IMR-90 (cell line): ENCODE measurements at regions not wholly inside any gene's neighbourhood (a gene's known extent, or its start where the extent isn't known, plus 50 kb on each side); places are given as distances from the start of the nearest gene placed in this dataset.

Experiments used
- ATAC-seq: fragments of 200-7000 bp; cut with Tn5 transposase; 2 replicates; pipeline ENCODE4 v1.9.1; 2020; ENCODE audit warnings: low read depth, mild to moderate bottlenecking, moderate library complexity
- BruUV-seq: library from RNA; stranded (reverse); fragments of 400-500 nt; replicated peaks from 2 replicates; lab custom pipeline; 2021; lab: Mats Ljungman, UMichigan
- CTCF ChIA-PET: fragments of 300-600 bp; formaldehyde crosslinking; extraction: SDS; loops from one replicate; lab custom pipeline; 2021; ENCODE audit warnings: antibody characterized with exemption; lab: Yijun Ruan, JAX
- POLR2A ChIA-PET: fragments of 300-600 bp; sonication (Branson Sonifier 250); formaldehyde crosslinking; loops from one replicate; lab custom pipeline; 2022; ENCODE audit warnings: antibody characterized with exemption; ENCODE audit not compliant: unreplicated experiment; lab: Charles Lee
- DNase-seq: peaks from one replicate; pipeline ENCODE4 v3.0.0; 2013
- H2AFZ ChIP-seq: replicated peaks from 2 replicates; pipeline ENCODE3; 2013; ENCODE audit warnings: low read length, mild to moderate bottlenecking; ENCODE audit not compliant: poor library complexity
- H2AK5ac ChIP-seq: 2 replicates; pipeline ENCODE4 v1.6.1; 2013; ENCODE audit warnings: low read depth, low read length, inconsistent platforms
- H2AK9ac ChIP-seq: replicated peaks from 2 replicates; pipeline ENCODE3; 2013; ENCODE audit warnings: mild to moderate bottlenecking, low read depth, low read length, moderate library complexity; ENCODE audit not compliant: poor library complexity
- H2BK120ac ChIP-seq: 2 replicates; pipeline ENCODE4 v1.6.1; 2013; ENCODE audit warnings: low read depth, low read length, inconsistent platforms
- H2BK15ac ChIP-seq: 3 replicates; pipeline ENCODE4 v1.6.1; 2013; ENCODE audit warnings: low read depth, low read length, inconsistent platforms
- H2BK20ac ChIP-seq: 2 replicates; pipeline ENCODE4 v1.6.1; 2013; ENCODE audit warnings: low read depth, mild to moderate bottlenecking, inconsistent platforms, low read length, moderate library complexity
- H2BK5ac ChIP-seq: 2 replicates; pipeline ENCODE4 v1.6.1; 2013; ENCODE audit warnings: mild to moderate bottlenecking, low read depth, low read length, inconsistent platforms; ENCODE audit not compliant: poor library complexity, severe bottlenecking
- H3K14ac ChIP-seq: replicated peaks from 2 replicates; pipeline ENCODE4 v1.6.1; 2013; ENCODE audit warnings: low read depth, low read length, inconsistent platforms
- H3K18ac ChIP-seq: 2 replicates; pipeline ENCODE4 v1.6.1; 2013; ENCODE audit warnings: low read depth, low read length, control low read depth
- H3K23ac ChIP-seq: 2 replicates; pipeline ENCODE4 v1.6.1; 2013; ENCODE audit warnings: low read depth, low read length, inconsistent platforms
- H3K27ac ChIP-seq: 2 replicates; pipeline ENCODE4 v1.5.1; 2013; ENCODE audit warnings: mild to moderate bottlenecking, control low read depth, low read length; ENCODE audit not compliant: insufficient read depth
- H3K27me3 ChIP-seq: 2 replicates; pipeline ENCODE4 v1.6.1; 2013; ENCODE audit warnings: low read length; ENCODE audit not compliant: control insufficient read depth, insufficient read depth
- H3K36me3 ChIP-seq: 2 replicates; pipeline ENCODE4 v1.6.1; 2013; ENCODE audit warnings: low read length, mixed read lengths; ENCODE audit not compliant: control insufficient read depth, insufficient read depth
- H3K4ac ChIP-seq: 2 replicates; pipeline ENCODE4 v1.6.1; 2013; ENCODE audit warnings: low read depth, low read length, inconsistent platforms
- H3K4me1 ChIP-seq: 2 replicates; pipeline ENCODE4 v1.6.1; 2013; ENCODE audit warnings: low read length, mixed read lengths; ENCODE audit not compliant: control insufficient read depth, insufficient read depth
- H3K4me2 ChIP-seq: 2 replicates; pipeline ENCODE4 v1.6.1; 2013; ENCODE audit warnings: low read depth, mild to moderate bottlenecking, control low read depth, low read length, moderate library complexity
- H3K4me3 ChIP-seq: 2 replicates; pipeline ENCODE4 v1.5.1; 2013; ENCODE audit warnings: low read depth, mild to moderate bottlenecking, control low read depth, low read length, moderate library complexity; ENCODE audit not compliant: insufficient read depth
- H3K56ac ChIP-seq: 2 replicates; pipeline ENCODE4 v1.6.1; 2013; ENCODE audit warnings: low read length, inconsistent platforms; ENCODE audit not compliant: insufficient read depth; ENCODE audit errors: extremely low read depth
- H3K79me1 ChIP-seq, 2 experiments: 2 replicates each; pipeline ENCODE4 v1.6.1; 2013; ENCODE audit warnings: low read length in 2 of 2, inconsistent platforms in 1 of 2, low read depth in 1 of 2
- H3K9ac ChIP-seq: 2 replicates; pipeline ENCODE4 v1.6.1; 2013; ENCODE audit warnings: low read depth, low read length, control low read depth
- H3K9me1 ChIP-seq: 2 replicates; pipeline ENCODE4 v1.6.1; 2013; ENCODE audit warnings: low read length, inconsistent platforms; ENCODE audit not compliant: insufficient read depth
- H3K9me3 ChIP-seq: 2 replicates; pipeline ENCODE4 v1.6.1; 2013; ENCODE audit warnings: low read length; ENCODE audit not compliant: control insufficient read depth, insufficient read depth
- H4K20me1 ChIP-seq: 2 replicates; pipeline ENCODE4 v1.6.1; 2013; ENCODE audit warnings: low read length, inconsistent platforms; ENCODE audit not compliant: insufficient read depth
- H4K5ac ChIP-seq: 2 replicates; pipeline ENCODE4 v1.6.1; 2013; ENCODE audit warnings: mild to moderate bottlenecking, low read depth, low read length, control low read depth
- H4K8ac ChIP-seq, 2 experiments: 2 replicates each; pipeline ENCODE4 v1.6.1; 2013; ENCODE audit warnings: low read depth in 2 of 2, low read length in 2 of 2, control low read depth in 1 of 2, inconsistent platforms in 1 of 2
- H4K91ac ChIP-seq: 2 replicates; pipeline ENCODE4 v1.6.1; 2013; ENCODE audit warnings: low read depth, low read length, inconsistent platforms; ENCODE audit not compliant: insufficient read depth
- MAFK ChIP-seq: IDR thresholded peaks from 2 replicates; pipeline ENCODE4 v1.6.1; 2012; ENCODE audit warnings: low read depth, low read length, improper control_type of control experiment
- RAD21 ChIP-seq: IDR thresholded peaks from 2 replicates; pipeline ENCODE4 v1.6.1; 2012; ENCODE audit warnings: low read length, improper control_type of control experiment
- WGBS, 2 experiments: methylation state at CpG; one replicate each; pipeline versions ENCODE4 v1.1.5 to v1.1.7; 2013; ENCODE audit warnings: missing lambda C conversion rate in 2 of 2; ENCODE audit not compliant: insufficient read length in 1 of 2; ENCODE audit errors: extremely low coverage in 2 of 2; 5-methylcytosine and 5-hydroxymethylcytosine counted together
- dilution Hi-C: fragments of 300-500 bp; cut with HindIII; formaldehyde crosslinking; loops from one replicate; pipeline ENCODE4 v1.14.3; 2018; ENCODE audit warnings: low sequenced_read_pairs; ENCODE audit not compliant: unreplicated experiment
- in situ Hi-C: fragments of 300-500 bp; cut with MboI; formaldehyde crosslinking; loops from 3 replicates; pipeline ENCODE4 v1.14.3; 2019; ENCODE audit warnings: low sequenced_read_pairs, inconsistent platforms, mixed read lengths
- intact Hi-C: fragments of 100-400 bp; cut with micrococcal nuclease; formaldehyde crosslinking; loops from 2 replicates; pipeline ENCODE4 v1.10.0; 2022

DNA sequence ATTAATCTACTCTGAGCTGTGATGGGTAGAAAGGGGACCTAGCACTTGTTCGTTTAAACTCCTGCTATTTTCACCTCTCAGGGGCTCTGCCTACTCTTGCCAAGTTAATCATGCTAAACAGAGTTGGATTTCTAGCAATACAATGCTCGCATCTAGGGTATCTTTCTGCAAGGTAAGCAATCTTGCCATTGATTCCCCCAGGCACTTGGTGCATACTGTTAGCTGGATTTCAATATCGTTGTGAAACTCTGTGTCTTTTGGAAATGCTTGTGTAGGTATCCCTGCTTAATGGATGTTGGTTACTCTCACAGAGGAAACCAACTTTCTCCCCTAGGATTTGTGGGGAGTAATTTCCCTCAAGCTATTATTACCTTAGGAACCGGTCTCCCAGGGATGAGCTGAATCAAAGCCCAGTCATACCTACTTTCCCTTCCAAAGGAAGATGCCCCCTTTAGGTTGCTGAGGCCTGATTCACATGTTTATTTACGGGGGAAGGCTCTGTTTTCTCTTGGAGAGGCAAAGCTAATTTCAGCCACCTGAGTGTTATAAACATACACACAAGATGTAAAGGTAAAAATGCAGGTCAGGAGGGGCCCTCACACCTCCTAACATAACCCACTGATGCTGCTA lies 366.8 kb downstream of the FBXW7 start:
- BruUV-seq = no TSS peak
- Histone ChIP-seq H2BK120ac (no peak overlapping the region), H3K9me3 (no peaks in the 10 kb centered on the region), H4K91ac (no peak overlapping the region), H3K4me1 (no peaks in the 10 kb centered on the region), H3K4me2 (no peak overlapping the region), H3K56ac (no peak overlapping the region), H3K9ac (no peak overlapping the region), H2AK9ac (no peak overlapping the region), H3K4me3 (no peak overlapping the region), H2BK20ac (no peak overlapping the region), H3K4ac (no peak overlapping the region), H3K36me3 (no peaks in the 10 kb centered on the region), H3K9me1 (no peaks in the 10 kb centered on the region), H2AK5ac (no peak overlapping the region), H2BK15ac (no peak overlapping the region), H4K20me1 (no peaks in the 10 kb centered on the region), H4K8ac (no peak overlapping the region), H2BK5ac (no peak overlapping the region), H3K27ac (no peak overlapping the region), H2AFZ (no peak overlapping the region), H3K79me1 (no peaks in the 10 kb centered on the region), H3K14ac (no peak overlapping the region), H4K5ac (no peak overlapping the region), H3K27me3 (peaks cover 14% of the 10 kb centered on the region; the same call in 1 of the 2 replicates), H3K18ac (no peak overlapping the region), H3K23ac (no peak overlapping the region)
- dilution Hi-C loops = no loop called here
- in situ Hi-C loops = no loop called here
- POLR2A ChIA-PET = no interaction called here
- TF ChIP-seq MAFK = peak; percentile 62
- TF ChIP-seq RAD21 = no peak
- DNase-seq = no peak
- CTCF ChIA-PET = no interaction called here
- no peak for ATAC-seq
- no CpG with 5 or more reads among the region's 5 CpGs for WGBS, 2 experiments
- intact Hi-C loops = no loop called here
